SK-N-SH (cell line): ENCODE measurements at regions not wholly inside any gene's neighbourhood (a gene's known extent, or its start where the extent isn't known, plus 50 kb on each side); places are given as distances from the start of the nearest gene placed in this dataset.

ENCODE experiments used
- CTCF ChIA-PET: fragments of 300-600, 350-600 bp; formaldehyde crosslinking; extraction: SDS; loops from one replicate; lab custom pipeline; 2021; lab: Yijun Ruan, JAX
- POLR2A ChIA-PET: fragments of 350-600 bp; sonication (Branson Sonifier 250); formaldehyde crosslinking; extraction: SDS; loops from one replicate; lab custom pipeline; 2020; ENCODE audit warnings: antibody characterized with exemption, inconsistent platforms; lab: Yijun Ruan, JAX
- DNase-seq: peaks from one replicate; pipeline ENCODE4 v3.0.0; 2012
- H2AFZ ChIP-seq: fragments of 200-600 bp; sonication (generic); 2 replicates; pipeline ENCODE4 v1.8.1; 2016; ENCODE audit warnings: antibody characterized with exemption, mild to moderate bottlenecking, low read depth
- H3F3A ChIP-seq: fragments of 200-600 bp; sonication (generic); replicated peaks from 2 replicates; pipeline ENCODE3; 2016; ENCODE audit warnings: antibody characterized with exemption, mild to moderate bottlenecking; ENCODE audit not compliant: insufficient read depth
- H3K27ac ChIP-seq, 2 experiments: fragments of 200-500 bp in 1 of 2; fragments of 200-600 bp in 1 of 2; sonication (Bioruptor generic) in 1 of 2; sonication (generic), shearing (Covaris generic) in 1 of 2; 2 replicates each; pipeline versions ENCODE4 v1.5.1 to v1.6.1; 2014 to 2016; ENCODE audit warnings: low read depth in 2 of 2, inconsistent platforms in 1 of 2, low read length in 1 of 2, mild to moderate bottlenecking in 1 of 2, mixed read lengths in 1 of 2
- H3K27me3 ChIP-seq: fragments of 200-600 bp; sonication (generic), shearing (Covaris generic); 2 replicates; pipeline ENCODE4 v1.6.1; 2016; ENCODE audit warnings: mixed run types; ENCODE audit not compliant: insufficient read depth
- H3K36me3 ChIP-seq, 2 experiments: fragments of 200-500 bp in 1 of 2; fragments of 200-600 bp in 1 of 2; sonication (Bioruptor generic) in 1 of 2; sonication (generic) in 1 of 2; replicated peaks in 1 of 2; 2 replicates each; pipeline versions ENCODE3 to v1.5.1; 2014 to 2016; ENCODE audit warnings: low read length in 1 of 2, mild to moderate bottlenecking in 1 of 2; ENCODE audit not compliant: insufficient read depth in 2 of 2, control insufficient read depth in 1 of 2
- H3K4me1 ChIP-seq, 2 experiments: fragments of 200-500 bp in 1 of 2; fragments of 200-600 bp in 1 of 2; sonication (Bioruptor generic) in 1 of 2; sonication (generic), shearing (Covaris generic) in 1 of 2; 2 replicates each; pipeline versions ENCODE4 v1.5.1 to v1.6.1; 2014 to 2016; ENCODE audit warnings: low read depth in 1 of 2, low read length in 1 of 2, mixed run types in 1 of 2; ENCODE audit not compliant: insufficient read depth in 2 of 2, control insufficient read depth in 1 of 2
- H3K4me2 ChIP-seq: fragments of 200-600 bp; sonication (generic), shearing (Covaris generic); 2 replicates; pipeline ENCODE4 v1.6.1; 2017; ENCODE audit warnings: mixed run types
- H3K4me3 ChIP-seq, 2 experiments: fragments of 200-500 bp in 1 of 2; fragments of 200-600 bp in 1 of 2; sonication (Bioruptor generic) in 1 of 2; sonication (generic), shearing (Covaris generic) in 1 of 2; 2 replicates each; pipeline versions ENCODE4 v1.5.1 to v1.8.1; 2014 to 2016; ENCODE audit warnings: low read depth in 2 of 2, inconsistent platforms in 1 of 2, low read length in 1 of 2, mild to moderate bottlenecking in 1 of 2, mixed read lengths in 1 of 2, moderate library complexity in 1 of 2
- H3K79me2 ChIP-seq: fragments of 200-600 bp; sonication (generic); 2 replicates; pipeline ENCODE4 v1.8.1; 2017; ENCODE audit warnings: mild to moderate bottlenecking; ENCODE audit not compliant: insufficient read depth
- H3K9ac ChIP-seq: fragments of 200-600 bp; sonication (generic); 2 replicates; pipeline ENCODE4 v1.6.1; 2017; ENCODE audit warnings: mixed run types
- H3K9me2 ChIP-seq: fragments of 200-600 bp; sonication (generic); 2 replicates; pipeline ENCODE4 v1.6.1; 2017; ENCODE audit warnings: mixed run types
- H3K9me3 ChIP-seq: fragments of 200-600 bp; sonication (generic); 2 replicates; pipeline ENCODE4 v1.6.1; 2017; ENCODE audit warnings: mixed run types, mild to moderate bottlenecking, moderate library complexity
- H4K20me1 ChIP-seq: fragments of 200-600 bp; sonication (generic); 2 replicates; pipeline ENCODE4 v1.6.1; 2017; ENCODE audit warnings: mild to moderate bottlenecking, mixed run types; ENCODE audit not compliant: insufficient read depth
- CTCF ChIP-seq: fragments of 200-600 bp; sonication (generic); IDR thresholded peaks from 2 replicates; pipeline ENCODE4 v1.6.1; 2017; ENCODE audit warnings: antibody characterized with exemption, mild to moderate bottlenecking, moderate library complexity
- ELF1 ChIP-seq: IDR thresholded peaks from 2 replicates; pipeline ENCODE4 v1.4.0; 2012
- EP300 ChIP-seq, 2 experiments: IDR thresholded peaks; 2 replicates each; pipeline versions ENCODE4 v1.4.0 to v1.6.1; 2012; ENCODE audit warnings: borderline replicate concordance in 1 of 2, low read depth in 1 of 2, low read length in 1 of 2
- FOSL2 ChIP-seq: IDR thresholded peaks from 2 replicates; pipeline ENCODE4 v1.4.0; 2012; ENCODE audit warnings: low read depth, mild to moderate bottlenecking, moderate library complexity, borderline replicate concordance
- FOXJ3 ChIP-seq: sonication (generic); formaldehyde crosslinking; IDR thresholded peaks from 2 replicates; pipeline ENCODE4 v1.5.1; 2020; ENCODE audit warnings: mild to moderate bottlenecking, missing genetic modification reagents
- GABPA ChIP-seq: IDR thresholded peaks from 2 replicates; pipeline ENCODE4 v1.4.0; 2012; ENCODE audit warnings: low read depth, mild to moderate bottlenecking
- IRF3 ChIP-seq: fragments of 150-350 bp; IDR thresholded peaks from 2 replicates; pipeline ENCODE4 v1.6.1; 2016; ENCODE audit warnings: mild to moderate bottlenecking, low read depth, low read length
- MAX ChIP-seq: IDR thresholded peaks from 2 replicates; pipeline ENCODE4 v1.4.0; 2012; ENCODE audit warnings: low read depth
- MEF2A ChIP-seq: IDR thresholded peaks from 2 replicates; pipeline ENCODE4 v1.4.0; 2012; ENCODE audit warnings: low read depth, borderline replicate concordance
- RAD21 ChIP-seq: IDR thresholded peaks from 2 replicates; pipeline ENCODE4 v1.6.1; 2012; ENCODE audit warnings: mild to moderate bottlenecking, low read length
- RCOR1 ChIP-seq: fragments of 150-350 bp; IDR thresholded peaks from 2 replicates; pipeline ENCODE4 v1.6.1; 2017; ENCODE audit warnings: antibody characterized with exemption, low read length
- REST ChIP-seq: IDR thresholded peaks from 2 replicates; pipeline ENCODE4 v1.6.1; 2012; ENCODE audit warnings: mild to moderate bottlenecking, low read depth, low read length, moderate library complexity
- RFX5 ChIP-seq: IDR thresholded peaks from 2 replicates; pipeline ENCODE4 v1.6.1; 2012; ENCODE audit warnings: mild to moderate bottlenecking, improper control_type of control experiment, low read length
- RXRA ChIP-seq: IDR thresholded peaks from 2 replicates; pipeline ENCODE4 v1.4.0; 2012; ENCODE audit warnings: low read depth, mild to moderate bottlenecking, borderline replicate concordance
- SMC3 ChIP-seq: IDR thresholded peaks from 2 replicates; pipeline ENCODE4 v1.6.1; 2012; ENCODE audit warnings: low read depth, low read length, improper control_type of control experiment
- TAF1 ChIP-seq: IDR thresholded peaks from 2 replicates; pipeline ENCODE4 v1.6.1; 2012; ENCODE audit warnings: low read depth, mild to moderate bottlenecking, low read length, moderate library complexity, borderline replicate concordance
- USF1 ChIP-seq: IDR thresholded peaks from 2 replicates; pipeline ENCODE4 v1.4.0; 2012; ENCODE audit warnings: low read depth, borderline replicate concordance
- WGBS: methylation state at CpG from one replicate; pipeline ENCODE4 v1.1.6; 2017; ENCODE audit warnings: low lambda C conversion rate; 5-methylcytosine and 5-hydroxymethylcytosine counted together

- no peak overlapping the region for H3K4me2 ChIP-seq
- TF ChIP-seq TAF1 = no peak
- TF ChIP-seq, all 33 proteins: peak for 0
- ChIA-PET CTCF (interaction anchor here (0.9 to 17.7 kb wide), 10 partner anchors 8 to 139 kb away, joined by 3 to 133 read pairs (median 4); no protein-coding TSS in a partner anchor), POLR2A (no interaction called here)
- Histone ChIP-seq H3F3A (peaks cover 13% of the 10 kb centered on the region), H3K9ac (no peak overlapping the region), H3K27me3 (no peaks in the 10 kb centered on the region), H3K36me3 (no peaks in the 10 kb centered on the region), H3K4me3 (no peak overlapping the region), H2AFZ (no peak overlapping the region), H4K20me1 (peaks cover 24% of the 10 kb centered on the region), H3K27ac (peak overlapping the region; percentile 21 to 61; a peak in 3 of 4 replicates), H3K4me1 (peaks cover 4 to 40% of the 10 kb centered on the region in 2 experiments; a peak in 2 of 4 replicates), H3K9me3 (no peaks in the 10 kb centered on the region), H3K9me2 (no peaks in the 10 kb centered on the region), H3K79me2 (peaks cover 41% of the 10 kb centered on the region; the same call in 1 of the 2 replicates)
- DNase-seq = no peak
- 82% methylated on average over 15 of the region's 15 CpGs for WGBS
Observed at GRCh38 chr17:77356109-77356689, 215.4 kb downstream of the SEC14L1 start.

GRCh38 chr17:77356690-77357201 is 216.0 kb downstream of the SEC14L1 start:
- DNase-seq = no peak
- Histone ChIP-seq H3K79me2 (peaks cover 40% of the 10 kb centered on the region; the same call in 1 of the 2 replicates), H3K9ac (no peak overlapping the region), H3K4me1 (peaks cover 0 to 35% of the 10 kb centered on the region in 2 experiments; a peak in 1 of 4 replicates), H3K9me2 (no peaks in the 10 kb centered on the region), H2AFZ (no peak overlapping the region), H3K36me3 (no peaks in the 10 kb centered on the region), H3K4me3 (no peak overlapping the region), H3K27me3 (no peaks in the 10 kb centered on the region), H3K9me3 (no peaks in the 10 kb centered on the region), H4K20me1 (peaks cover 24% of the 10 kb centered on the region), H3K4me2 (no peak overlapping the region)
- 92% methylated on average over 8 of the region's 8 CpGs for WGBS
- CTCF ChIA-PET = interaction anchor here (1.0 to 17.7 kb wide), 8 partner anchors 8 to 139 kb away, joined by 3 to 133 read pairs (median 8); no protein-coding TSS in a partner anchor
- TF ChIP-seq EP300 (IDR thresholded peaks at IDR 0.05; ENCODE audit: borderline replicate concordance in 1 of 2, low read depth in 1 of 2, low read length in 1 of 2) (no peak), RXRA (no peak), RAD21 (no peak), RCOR1 (no peak), RFX5 (no peak), FOSL2 (no peak), SMC3 (no peak), IRF3 (no peak), GABPA (no peak), REST (no peak), MEF2A (no peak), CTCF (no peak), MAX (no peak), FOXJ3 (no peak), ELF1 (no peak), USF1 (no peak)
- TF ChIP-seq, all 33 proteins: peak for 0
- POLR2A ChIA-PET = no interaction called here
- Histone ChIP-seq H3K27ac (peak overlapping the region in 1 of 2 experiments; percentile 69; a peak in 2 of 4 replicates), H3F3A (peaks cover 13% of the 10 kb centered on the region)
